HepG2 (cell line): ENCODE measurements at regions not wholly inside any gene's neighbourhood (a gene's known extent, or its start where the extent isn't known, plus 50 kb on each side); places are given as distances from the start of the nearest gene placed in this dataset.

Experiments used
- CTCF ChIP-seq: sonication (generic); formaldehyde crosslinking; IDR thresholded peaks from 2 replicates; pipeline ENCODE4 v1.5.0; 2020; ENCODE audit warnings: mild to moderate bottlenecking, missing genetic modification reagents, moderate library complexity
- EED ChIP-seq: sonication (generic); formaldehyde crosslinking; IDR thresholded peaks from 2 replicates; pipeline ENCODE4 v1.5.0; 2020; ENCODE audit warnings: mild to moderate bottlenecking, missing genetic modification reagents
- GABPB1 ChIP-seq: IDR thresholded peaks from 2 replicates; pipeline ENCODE4 v1.6.1; 2016; ENCODE audit warnings: mild to moderate bottlenecking, missing genetic modification reagents, moderate library complexity, missing compliant biosample characterization
- MYC ChIP-seq: sonication (generic); formaldehyde crosslinking; IDR thresholded peaks from 2 replicates; pipeline ENCODE4 v1.9.0; 2021; ENCODE audit warnings: missing genetic modification reagents, borderline replicate concordance
- ZFAT ChIP-seq: sonication (generic); formaldehyde crosslinking; conservative IDR thresholded peaks from 2 replicates; pipeline ENCODE4 v1.8.1; 2023; ENCODE audit warnings: missing genetic modification reagents, inconsistent platforms
- TF ChIP-seq, protein P1 (sequence below): sonication (generic); formaldehyde crosslinking; IDR thresholded peaks from 2 replicates; pipeline ENCODE4 v1.9.0; 2021; ENCODE audit warnings: missing genetic modification reagents, borderline replicate concordance
- TF ChIP-seq, protein P2 (sequence below): IDR thresholded peaks from 2 replicates; pipeline ENCODE4 v1.6.1; 2012; ENCODE audit warnings: inconsistent platforms

- TF ChIP-seq CTCF (CRISPR knock-in tag) (no peak), ZFAT (no peak), MYC (CRISPR knock-in tag) (no peak), GABPB1 (CRISPR knock-in tag) (no peak), EED (CRISPR knock-in tag) (no peak)
- TF ChIP-seq, protein P1, sequence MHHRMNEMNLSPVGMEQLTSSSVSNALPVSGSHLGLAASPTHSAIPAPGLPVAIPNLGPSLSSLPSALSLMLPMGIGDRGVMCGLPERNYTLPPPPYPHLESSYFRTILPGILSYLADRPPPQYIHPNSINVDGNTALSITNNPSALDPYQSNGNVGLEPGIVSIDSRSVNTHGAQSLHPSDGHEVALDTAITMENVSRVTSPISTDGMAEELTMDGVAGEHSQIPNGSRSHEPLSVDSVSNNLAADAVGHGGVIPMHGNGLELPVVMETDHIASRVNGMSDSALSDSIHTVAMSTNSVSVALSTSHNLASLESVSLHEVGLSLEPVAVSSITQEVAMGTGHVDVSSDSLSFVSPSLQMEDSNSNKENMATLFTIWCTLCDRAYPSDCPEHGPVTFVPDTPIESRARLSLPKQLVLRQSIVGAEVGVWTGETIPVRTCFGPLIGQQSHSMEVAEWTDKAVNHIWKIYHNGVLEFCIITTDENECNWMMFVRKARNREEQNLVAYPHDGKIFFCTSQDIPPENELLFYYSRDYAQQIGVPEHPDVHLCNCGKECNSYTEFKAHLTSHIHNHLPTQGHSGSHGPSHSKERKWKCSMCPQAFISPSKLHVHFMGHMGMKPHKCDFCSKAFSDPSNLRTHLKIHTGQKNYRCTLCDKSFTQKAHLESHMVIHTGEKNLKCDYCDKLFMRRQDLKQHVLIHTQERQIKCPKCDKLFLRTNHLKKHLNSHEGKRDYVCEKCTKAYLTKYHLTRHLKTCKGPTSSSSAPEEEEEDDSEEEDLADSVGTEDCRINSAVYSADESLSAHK = no peak
- TF ChIP-seq, protein P2, sequence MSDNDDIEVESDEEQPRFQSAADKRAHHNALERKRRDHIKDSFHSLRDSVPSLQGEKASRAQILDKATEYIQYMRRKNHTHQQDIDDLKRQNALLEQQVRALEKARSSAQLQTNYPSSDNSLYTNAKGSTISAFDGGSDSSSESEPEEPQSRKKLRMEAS = no peak
Observed at GRCh38 chr7:68917041-68917651, 681.1 kb upstream of the AUTS2 start.
